HG03045 (cell line): ENCODE measurements at regions not wholly inside any gene's neighbourhood (a gene's known extent, or its start where the extent isn't known, plus 50 kb on each side); places are given as distances from the start of the nearest gene placed in this dataset.

Source experiments
- ATAC-seq: cut with Tn5 transposase; IDR thresholded peaks from one replicate; pipeline ENCODE4 v1.9.1; 2021; ENCODE audit warnings: mild to moderate bottlenecking, moderate library complexity; ENCODE audit not compliant: unreplicated experiment

DNA sequence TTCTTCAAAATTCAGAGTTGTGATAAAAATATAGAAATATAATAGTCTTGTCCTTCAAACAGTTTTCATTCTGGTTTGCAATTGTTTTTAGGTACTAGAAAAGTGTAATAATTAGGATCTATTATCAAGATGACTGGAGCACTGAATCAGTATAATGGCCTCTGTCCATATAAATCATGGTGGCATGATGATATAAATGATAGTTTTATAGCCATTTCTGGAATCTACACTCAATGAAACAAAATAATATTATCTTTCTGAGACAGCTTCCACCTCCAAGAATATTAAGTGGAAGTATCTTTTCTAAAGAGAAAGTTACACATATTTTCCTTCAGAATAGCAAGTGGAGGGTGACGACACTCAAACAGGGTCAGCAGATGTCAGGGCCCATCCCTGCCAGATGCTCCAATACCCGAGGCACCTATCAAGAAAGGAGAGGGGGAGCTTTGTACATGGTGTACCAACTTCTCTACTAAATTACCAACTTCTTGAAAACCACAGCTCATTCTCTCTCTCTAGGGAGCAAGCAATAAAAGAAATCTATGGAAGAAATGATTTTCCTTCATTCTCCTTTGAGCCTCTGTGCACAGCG lies 882.7 kb upstream of the CHAC2 start:
- ATAC-seq: no peak

DNA sequence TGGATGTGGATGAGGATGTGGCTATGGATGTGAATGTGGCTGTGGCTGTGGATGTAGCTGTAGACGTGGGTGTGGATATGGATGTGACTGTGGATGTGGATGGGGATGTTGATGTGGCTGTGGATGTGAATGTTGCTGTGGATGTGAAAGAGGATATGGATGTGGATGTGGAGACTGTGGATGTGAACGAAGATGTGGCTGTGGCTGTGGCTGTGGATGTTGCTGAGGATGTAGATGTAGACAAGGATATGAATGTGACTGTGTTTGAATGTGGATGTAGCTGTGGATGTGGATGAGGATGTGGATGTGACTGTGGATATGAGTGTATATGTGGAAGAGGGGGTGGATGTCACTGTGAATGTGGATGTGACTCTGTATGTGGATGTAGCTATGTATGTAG lies 884.6 kb upstream of the CHAC2 start:
- no peak for ATAC-seq

DNA sequence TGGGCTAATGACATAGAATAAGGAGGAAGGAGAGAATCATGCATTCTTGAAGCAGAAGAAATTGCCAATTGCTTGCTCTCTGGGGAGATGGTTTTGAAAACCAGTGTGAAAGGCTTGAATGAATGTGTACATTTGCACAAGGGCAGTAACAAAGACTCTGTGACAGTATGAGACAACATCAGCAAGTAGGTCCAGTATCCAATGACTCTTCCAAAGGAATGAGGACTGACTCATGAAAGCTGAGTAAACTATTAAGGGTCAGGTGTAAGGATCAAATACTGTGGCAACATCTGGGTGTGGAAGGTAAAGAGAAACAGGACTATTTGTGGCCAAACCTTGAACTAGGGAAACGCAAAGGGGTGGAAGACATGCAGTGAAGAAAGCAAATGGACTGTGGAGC lies 886.0 kb upstream of the CHAC2 start:
- no peak for ATAC-seq

DNA sequence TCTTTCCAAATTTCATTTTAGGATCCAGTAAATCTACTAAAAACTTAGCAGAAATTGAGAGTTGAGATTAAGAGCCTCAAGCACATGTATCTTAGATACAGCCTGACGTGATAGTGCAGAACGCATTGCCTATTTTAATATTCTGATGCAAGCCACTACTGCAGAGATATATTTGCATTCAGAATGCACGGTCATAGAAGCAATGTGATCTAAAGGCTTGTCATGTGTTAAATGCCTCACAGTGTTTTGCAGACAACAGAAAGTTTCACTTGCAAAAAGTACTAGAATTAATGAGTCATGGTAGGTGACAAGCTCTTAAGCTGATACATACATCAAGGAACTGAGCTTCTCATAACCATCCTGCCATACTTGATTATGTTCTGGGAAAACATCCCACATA lies 886.7 kb upstream of the CHAC2 start:
- no peak for ATAC-seq

DNA sequence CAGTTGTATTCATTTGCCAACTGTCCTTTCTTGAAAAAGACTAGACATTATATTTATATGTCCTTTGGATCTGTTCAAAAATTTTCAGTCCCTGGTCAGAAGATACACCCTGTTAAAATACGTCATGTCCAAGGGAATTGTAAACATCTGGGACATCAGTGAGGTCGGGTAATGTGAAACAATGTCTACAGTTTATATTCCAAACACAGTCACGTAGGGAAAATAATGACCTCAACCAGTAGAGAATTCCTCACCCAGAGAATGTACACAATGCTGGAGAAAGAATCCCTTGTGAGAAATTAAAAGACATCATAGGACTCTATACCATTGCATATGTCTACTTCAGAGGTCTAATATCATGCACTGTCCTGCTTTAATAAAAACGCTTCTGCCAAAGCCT lies 888.0 kb upstream of the CHAC2 start:
- ATAC-seq: no peak

DNA sequence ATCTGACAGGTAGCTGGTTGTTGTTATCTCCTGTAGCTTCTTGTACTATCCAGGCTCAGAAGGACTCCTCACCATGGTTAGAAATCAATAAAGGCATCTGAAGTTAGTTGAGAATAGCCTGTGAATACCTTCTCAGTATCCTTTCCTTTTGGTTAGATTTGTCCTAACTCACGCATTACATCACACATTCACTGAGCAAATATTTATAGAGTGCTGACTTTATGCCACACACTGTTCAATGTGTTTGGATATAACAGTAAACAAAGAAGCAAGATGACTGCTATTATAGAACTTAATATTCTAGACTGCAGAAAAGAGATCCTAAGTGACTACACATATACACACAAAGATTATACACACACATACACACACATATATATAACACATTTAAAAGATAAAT lies 889.9 kb upstream of the CHAC2 start:
- ATAC-seq: no peak

DNA sequence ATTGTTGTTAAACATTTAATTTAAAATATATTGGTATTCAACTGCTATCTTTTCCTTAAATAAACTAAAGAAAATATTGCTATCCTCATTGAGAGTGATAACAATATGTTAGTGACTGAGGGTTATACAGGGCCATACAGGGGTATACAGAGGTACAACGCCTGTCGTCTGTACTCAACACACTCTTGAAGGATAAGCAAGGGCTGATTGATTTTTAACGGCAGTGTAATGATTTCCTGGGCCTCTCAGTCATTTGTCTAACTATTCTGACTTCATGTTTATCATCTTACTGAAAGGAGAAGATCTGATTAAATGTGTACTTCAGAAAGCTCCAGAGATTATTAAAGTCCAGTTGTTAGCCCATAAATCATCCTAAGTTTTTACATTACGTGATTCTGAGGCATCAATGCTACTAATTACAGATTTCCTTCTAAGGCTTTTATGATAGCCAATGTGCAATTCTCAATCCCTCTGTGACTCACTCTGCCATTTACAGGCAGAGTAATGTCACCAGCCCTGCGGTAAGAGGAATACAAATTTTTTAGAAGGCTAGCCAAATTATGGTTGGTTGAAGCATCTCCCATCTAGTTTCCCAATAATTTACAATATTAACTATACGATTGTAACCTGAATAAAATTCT lies 893.0 kb upstream of the CHAC2 start:
- no peak for ATAC-seq

DNA sequence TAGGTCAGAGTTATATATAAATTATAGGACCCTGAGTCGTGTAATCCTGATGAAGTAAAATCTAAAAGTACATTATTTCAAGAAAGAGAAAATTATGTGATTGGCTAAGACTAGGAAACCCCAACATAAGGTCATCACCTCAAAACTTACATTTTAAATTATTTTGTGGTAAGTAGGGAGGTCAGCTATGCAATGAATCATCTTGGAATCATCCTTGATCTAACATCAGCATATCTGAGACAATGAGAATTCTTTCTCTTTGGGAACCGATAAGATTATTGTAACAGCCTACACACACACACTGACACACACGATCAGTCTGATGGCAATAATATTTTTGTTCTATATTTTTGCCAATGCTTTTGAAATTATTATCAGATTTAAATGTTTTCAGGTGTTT lies 904.8 kb upstream of the CHAC2 start:
- no peak for ATAC-seq

DNA sequence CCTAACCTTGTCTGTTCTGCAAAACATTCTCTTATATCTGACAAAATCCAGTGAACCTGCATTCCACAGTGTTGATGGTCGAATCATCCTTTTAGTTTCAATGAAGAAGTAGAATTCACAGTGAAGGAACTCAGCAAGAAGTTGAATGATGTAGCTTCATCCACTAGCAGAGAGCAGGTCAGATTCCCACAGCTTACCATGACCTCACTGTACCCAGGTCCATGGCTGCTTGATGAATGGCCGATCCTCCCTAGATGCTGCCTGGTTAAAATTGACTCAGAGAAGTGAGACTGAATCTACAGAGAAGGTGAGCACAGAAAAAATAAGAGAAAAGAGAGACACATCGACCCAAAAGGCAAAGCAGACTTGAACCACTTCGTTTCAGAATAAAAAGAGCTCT lies 906.0 kb upstream of the CHAC2 start:
- ATAC-seq: no peak

DNA sequence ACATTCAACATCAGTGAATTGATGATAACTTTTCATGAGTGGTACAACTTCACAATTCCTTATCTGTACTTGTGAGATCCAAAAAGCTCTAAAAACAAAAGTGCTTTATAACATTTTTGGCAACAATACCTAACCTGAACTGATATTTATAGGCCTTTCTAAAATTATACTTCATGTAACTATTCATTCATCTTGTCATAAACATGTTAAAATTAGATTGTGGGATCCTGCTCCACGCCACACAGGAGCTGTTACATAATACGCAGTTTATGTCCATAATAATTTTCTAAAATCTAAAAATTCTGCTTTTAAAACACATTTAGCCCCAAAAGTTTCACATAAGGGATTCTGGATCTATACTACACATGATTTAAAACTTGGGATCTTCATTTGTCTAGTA lies 908.5 kb upstream of the CHAC2 start:
- no peak for ATAC-seq

DNA sequence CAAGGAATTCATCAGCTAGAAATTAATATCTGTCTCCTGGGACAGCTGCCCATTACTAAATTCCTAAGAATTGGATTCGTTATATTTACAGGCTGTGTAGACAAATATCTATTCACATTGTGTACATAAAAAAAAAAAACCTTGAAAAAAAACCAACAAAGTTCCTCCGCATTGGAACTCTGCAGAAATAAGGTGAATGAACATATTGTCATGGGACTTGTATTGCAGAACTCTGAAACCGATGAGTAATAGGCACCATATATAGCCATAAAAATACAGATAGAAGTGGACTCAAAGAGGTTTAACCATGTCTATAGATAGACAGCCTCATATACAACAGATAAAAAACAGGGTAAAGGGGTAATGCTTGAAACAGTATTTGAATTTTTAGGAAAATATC lies 909.9 kb upstream of the CHAC2 start:
- no peak for ATAC-seq

DNA sequence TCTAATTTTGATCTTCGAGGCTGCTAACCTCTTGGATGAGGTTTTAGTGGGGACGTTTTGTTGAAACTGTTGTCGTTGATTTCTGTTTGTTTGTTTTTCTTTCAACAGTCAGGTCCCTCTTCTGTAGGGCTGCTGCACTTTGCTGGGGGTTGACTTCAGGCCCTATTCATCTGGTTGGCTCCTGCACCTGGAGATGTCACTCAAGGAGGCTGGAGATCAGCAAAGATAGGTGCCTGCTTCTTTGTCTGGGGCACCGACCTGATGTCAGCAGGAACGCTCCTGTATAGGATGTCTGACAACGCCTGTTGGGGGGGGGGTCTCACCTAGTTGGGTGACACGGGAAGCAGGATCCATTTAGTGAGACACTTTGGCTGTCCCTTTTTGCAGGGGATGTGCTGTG lies 915.6 kb upstream of the CHAC2 start:
- ATAC-seq: no peak

DNA sequence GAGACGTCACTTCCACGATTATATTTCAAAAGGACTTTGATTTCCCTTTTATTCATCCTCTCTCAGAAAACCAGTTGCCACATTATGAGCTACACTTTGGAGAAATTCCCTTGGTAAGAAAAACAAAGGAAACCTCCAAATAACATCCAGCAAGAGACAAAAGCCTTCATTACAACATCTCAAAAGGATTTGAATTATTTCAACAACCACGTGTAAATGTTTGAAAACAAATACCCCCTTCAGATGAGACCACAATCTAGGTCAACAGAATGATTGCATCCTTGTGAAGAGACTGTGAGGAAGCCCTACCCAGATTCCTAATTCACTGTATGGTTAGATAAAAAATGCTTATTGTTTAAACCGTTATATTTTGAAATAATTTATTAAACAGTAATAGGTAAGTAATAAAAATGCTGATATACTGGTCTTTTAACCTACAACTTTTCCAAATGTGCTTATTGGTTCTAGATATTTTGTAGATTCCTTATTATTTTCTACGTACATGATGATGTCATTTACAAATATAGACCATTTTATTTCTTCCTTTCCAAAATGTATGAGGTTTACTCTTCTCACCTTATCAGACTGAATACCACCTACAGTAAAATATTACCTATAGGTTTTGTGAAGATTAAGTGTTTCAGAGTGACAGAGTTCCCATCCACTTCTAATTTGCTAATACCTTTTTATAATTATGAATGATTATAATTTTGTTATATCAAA lies 922.7 kb upstream of the CHAC2 start:
- no peak for ATAC-seq

DNA sequence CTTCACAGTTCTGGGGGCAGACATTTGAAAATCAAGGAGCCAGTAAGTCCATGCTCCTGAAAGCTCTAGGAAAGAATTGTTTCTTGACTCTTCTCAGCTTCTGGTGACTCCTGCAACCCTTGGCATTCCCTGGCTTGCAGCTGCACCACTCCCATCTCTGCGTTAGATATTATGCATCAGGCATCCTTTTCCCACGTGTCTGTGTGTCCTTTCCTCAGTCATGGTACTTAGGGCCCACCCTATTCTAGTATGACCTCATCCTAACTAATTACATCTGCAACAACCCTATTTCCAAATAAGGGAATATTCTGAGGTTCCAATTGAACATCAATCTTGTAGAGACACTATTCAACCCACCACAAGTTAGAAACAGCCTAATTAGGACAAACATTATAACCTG lies 931.7 kb upstream of the CHAC2 start:
- no peak for ATAC-seq

DNA sequence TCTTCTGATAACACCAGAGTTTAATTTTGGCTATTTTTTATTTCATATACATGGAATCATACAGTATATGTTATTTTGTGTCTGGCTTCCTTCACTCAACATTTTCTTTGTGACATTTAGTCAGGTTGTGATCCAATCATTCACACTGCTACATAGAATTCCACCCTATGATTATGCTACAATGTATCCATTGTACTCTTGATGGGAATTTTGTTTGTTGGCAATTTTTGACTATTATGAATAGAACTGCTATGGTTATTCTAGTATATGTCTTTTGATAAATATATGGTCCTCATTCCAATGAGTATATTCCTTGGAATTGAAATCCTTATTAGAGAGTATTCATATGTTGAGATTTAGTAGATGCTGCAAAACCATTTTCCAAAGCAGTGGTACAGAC lies 936.4 kb upstream of the CHAC2 start:
- ATAC-seq: no peak

DNA sequence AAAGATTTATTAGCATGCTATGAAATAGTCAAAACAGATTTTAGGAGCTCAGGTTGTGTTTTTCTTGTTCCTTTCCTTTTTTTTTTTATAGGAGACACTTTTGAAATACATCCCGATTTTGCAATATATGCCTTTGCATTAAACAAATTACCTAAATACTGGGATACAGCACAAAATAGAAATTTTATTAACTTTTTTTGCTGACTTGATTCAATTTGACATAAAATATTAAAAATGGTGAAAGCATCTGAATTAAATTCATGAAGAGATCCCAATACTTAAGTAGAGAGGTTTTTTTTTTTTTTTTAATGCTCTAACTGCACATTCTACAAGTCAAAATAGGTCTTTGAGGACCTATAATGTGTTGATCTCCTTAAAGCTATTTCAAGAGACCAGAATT lies 939.5 kb upstream of the CHAC2 start:
- no peak for ATAC-seq

DNA sequence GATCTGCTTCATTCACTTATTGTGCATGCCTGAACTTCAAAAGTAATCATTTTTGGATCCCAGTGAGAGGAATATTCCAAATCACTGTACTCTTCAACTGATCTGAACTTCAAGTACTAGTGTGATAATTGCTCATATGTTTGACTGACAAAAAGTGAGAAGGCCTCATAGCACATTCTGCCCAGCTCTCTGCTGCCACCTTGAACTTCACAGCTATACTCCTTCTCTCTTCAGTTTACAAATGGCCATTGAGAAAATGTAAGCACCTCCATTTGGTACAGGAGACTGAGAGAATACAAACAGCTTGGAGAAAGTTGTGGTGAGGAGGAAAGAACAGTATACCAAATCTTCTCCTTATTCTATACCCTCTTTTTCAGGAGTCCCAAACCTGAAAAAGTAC lies 946.0 kb upstream of the CHAC2 start:
- ATAC-seq: no peak

DNA sequence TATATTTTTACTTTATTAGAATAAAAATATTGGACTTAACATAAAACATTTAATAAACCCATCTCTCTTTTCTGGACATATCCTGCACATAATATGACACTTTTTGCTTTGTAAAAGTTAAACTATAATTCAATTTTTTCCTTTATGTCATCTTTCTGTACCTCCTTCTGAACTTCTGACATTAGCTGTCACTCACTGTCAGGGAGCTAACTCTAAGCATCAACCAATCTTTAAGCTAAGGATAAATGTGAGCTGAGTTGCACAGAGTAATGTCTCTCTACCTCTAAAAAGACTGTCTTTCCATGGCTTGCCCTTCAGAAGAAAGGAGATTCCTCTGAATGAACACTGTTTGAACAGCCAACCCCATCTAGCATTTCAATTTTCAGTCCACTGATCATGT lies 948.6 kb upstream of the CHAC2 start:
- no peak for ATAC-seq

DNA sequence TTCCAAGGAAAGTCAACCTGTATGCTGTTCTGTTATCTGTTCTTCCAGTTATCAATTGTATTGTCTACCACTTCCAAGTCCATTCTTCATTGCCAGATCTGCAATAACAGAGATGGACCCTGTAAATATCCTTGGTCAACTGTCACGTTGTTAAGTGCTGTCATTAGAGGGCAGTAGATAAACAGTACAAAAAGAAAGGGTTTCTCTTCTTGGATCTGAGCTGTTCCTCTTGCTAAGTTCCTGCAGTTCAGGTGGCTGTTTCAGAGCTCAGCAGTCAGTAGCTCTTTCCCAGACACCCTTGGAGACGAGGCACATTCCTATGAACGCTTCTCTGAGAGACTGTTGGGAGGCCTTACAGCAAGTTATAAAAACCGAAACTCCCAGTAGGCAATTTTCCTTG lies 957.1 kb upstream of the CHAC2 start:
- no peak for ATAC-seq

DNA sequence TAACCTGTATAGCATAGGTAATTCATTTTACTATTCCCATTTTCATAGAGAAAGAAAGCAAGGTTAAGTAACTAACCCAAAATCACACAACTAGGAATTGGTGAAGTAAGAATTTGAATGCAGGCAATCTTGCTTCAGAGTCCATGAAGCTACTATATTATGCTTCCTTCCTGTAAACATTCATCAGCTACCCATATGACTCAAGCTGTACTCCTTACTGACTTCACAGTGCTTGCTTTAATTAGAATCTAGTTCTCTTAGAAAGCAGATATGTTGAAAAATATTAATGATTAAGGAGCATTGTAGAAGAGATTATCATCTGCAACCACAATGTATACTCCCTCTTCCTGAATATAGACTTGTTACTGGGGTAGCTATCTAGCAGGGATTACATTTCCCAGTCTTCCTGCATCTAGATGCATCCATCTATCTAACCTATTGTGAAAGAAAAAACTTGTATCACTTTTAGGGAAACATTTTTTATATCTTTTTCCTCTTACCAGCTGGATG lies 961.6 kb upstream of the CHAC2 start:
- no peak for ATAC-seq

DNA sequence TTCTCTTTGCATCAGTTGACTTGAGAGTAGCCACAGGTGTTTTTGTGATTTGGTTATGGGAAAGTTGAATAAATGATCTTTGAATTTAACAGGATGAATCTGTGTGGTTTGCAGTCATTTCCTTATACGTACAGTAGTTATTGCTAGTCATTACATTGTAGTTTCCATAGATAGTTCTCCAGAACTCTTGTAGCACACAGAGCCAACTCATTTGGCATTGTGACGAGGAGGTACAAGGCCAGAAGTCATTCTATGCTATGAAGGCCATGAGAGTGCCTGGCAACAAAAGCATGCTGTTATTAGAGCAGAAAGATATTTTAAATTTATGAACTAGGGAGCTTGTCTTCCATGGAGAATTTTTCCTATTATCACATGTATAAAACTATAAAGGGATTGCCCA lies 973.0 kb upstream of the CHAC2 start:
- no peak for ATAC-seq

DNA sequence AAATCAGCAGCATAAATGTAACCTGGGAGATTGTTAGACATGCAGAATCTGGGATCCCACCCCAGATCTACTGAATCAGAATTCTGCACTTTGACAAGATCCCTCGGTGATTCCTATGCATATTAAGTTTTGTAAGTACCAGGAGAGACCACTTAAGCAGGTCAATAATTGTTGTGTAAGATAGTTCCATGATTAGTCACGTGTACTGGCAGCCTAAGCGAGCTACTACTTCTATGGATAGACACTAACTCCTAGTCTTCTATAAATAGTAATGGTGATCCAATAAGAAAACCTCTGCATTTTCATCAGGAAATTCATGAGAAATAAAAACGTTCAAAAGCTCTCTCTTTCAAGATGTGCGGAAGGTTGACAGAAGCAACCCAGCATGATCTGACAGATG lies 988.2 kb upstream of the CHAC2 start:
- no peak for ATAC-seq
